Motor neuron (in vitro differentiated cells): ENCODE measurements at regions not wholly inside any gene's neighbourhood (a gene's known extent, or its start where the extent isn't known, plus 50 kb on each side); places are given as distances from the start of the nearest gene placed in this dataset.

Experiments used
- ATAC-seq, 8 experiments: fragments of 200-7000 bp; cut with Tn5 transposase; replicated peaks in 6 of 8; 2 replicates each; pipeline ENCODE4 v1.8.0; 2021; ENCODE audit warnings: mild to moderate bottlenecking in 8 of 8, moderate library complexity in 8 of 8
- H3K27ac ChIP-seq, 2 donors: fragments of 250-450 bp; sonication (Bioruptor Pico); 2 replicates each; pipeline ENCODE4 v1.9.0; 2021; ENCODE audit warnings: antibody characterized with exemption in 2 of 2, mild to moderate bottlenecking in 2 of 2, moderate library complexity in 1 of 2
- H3K4me1 ChIP-seq, 2 donors: fragments of 250-450 bp; sonication (Bioruptor Pico); replicated peaks in 1 of 2; 2 replicates each; pipeline ENCODE4 v1.6.1; 2021; ENCODE audit warnings: antibody characterized with exemption in 2 of 2, mild to moderate bottlenecking in 2 of 2, moderate library complexity in 1 of 2
- H3K4me3 ChIP-seq, 5 donors: fragments of 250-450 bp; sonication (Bioruptor Pico); 2 replicates each; pipeline ENCODE4 v1.9.0; 2021; ENCODE audit warnings: antibody characterized with exemption in 5 of 5, mild to moderate bottlenecking in 5 of 5, moderate library complexity in 4 of 5
- WGBS, 10 experiments: fragments of 450-650 bp; shearing (Covaris generic); methylation state at CpG; one replicate each; pipeline ENCODE4 v1.0.0; 2022; 5-methylcytosine and 5-hydroxymethylcytosine counted together
- in situ Hi-C, 9 experiments: fragments of 400-800 bp; cut with MboI; loops; one replicate each; pipeline ENCODE4 v1.15.0; 2021; ENCODE audit warnings: low sequenced_read_pairs in 9 of 9, low pct_unique_long_range_greater_than_20kb in 2 of 9; ENCODE audit not compliant: unreplicated experiment in 9 of 9

DNA sequence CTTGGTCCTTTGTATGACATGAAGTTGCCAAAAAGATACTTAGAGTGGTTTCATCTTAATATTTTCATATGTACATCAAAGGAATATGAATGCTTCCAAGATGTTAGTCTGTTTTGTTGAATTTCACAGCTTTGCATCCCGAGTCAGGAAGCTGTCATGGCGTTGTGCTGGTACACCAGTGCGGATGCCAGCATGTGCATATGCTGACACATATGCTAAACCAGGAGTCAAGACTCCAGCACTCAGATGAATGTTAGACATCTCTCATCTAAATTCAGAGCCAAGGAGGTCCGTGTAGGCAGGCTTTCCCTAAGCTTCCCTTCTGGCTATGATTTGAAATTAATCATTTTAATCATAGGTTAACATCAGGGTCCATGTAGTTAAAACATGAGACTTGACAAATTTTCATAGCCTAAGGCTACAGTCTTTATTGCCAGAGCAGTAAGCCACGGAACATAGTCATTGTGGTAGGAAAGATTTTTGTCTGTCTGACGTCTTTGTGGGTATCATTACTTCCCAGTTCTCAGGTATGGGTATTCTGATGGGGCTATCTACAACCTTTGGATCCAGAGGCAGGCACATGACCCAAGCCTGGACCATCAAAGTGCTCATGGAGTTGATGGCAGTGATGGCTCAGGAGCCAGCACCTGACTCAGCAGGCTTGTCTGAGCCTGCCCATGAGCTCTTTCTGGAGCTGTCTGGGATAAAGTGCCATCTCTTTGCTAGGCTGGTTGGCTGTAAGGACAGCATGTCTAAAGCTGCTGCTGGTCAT is 246.1 kb downstream of the KCNRG start:
- no peak overlapping the region for H3K4me3 ChIP-seq
- ATAC-seq, result peak in 3 of 8 experiments; percentile 77 to 93 (median 91)
- in situ Hi-C loops, result loop anchor here in 1 of 9 experiments (25.0 kb wide), 1 partner anchor 99 kb away; no protein-coding TSS in a partner anchor
- WGBS, 10 experiments, result 0 to 92% (median 89%) methylated on average over 2 to 6 of the region's 6 CpGs; no CpG with 5 or more reads in 1 of the 10 experiments
- H3K4me1 ChIP-seq, result no peaks in the 10 kb centered on the region
- no peak overlapping the region for H3K27ac ChIP-seq

DNA sequence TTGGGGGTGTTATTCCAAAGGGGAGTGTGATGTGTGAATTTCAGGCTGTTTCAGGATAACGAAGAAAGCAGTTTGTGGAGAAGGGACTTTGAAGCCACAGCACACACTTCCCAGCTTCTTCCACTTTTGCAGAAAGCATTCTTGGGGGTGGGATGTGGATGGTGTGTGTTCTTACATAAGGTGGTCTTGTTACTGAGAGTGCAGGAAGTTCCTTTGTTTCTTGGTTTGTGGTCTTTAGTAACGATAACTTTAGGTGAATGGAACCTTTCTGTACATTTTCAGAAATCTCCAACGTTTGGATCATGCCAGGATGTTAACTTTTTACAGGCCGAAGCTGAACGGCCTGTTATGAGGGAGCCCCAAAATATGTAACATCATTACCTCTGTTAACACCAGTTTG is 251.8 kb downstream of the KCNRG start:
- no peak overlapping the region for H3K27ac ChIP-seq
- WGBS, 10 experiments, result 50 to 83% (median 64%) methylated on average over 2 to 5 of the region's 5 CpGs; no CpG with 5 or more reads in 2 of the 10 experiments
- H3K4me3 ChIP-seq, result no peak overlapping the region
- no peak for ATAC-seq
- no peaks in the 10 kb centered on the region for H3K4me1 ChIP-seq
- in situ Hi-C loops, result loop anchor here in 1 of 9 experiments (25.0 kb wide), 1 partner anchor 105 kb away; no protein-coding TSS in a partner anchor

DNA sequence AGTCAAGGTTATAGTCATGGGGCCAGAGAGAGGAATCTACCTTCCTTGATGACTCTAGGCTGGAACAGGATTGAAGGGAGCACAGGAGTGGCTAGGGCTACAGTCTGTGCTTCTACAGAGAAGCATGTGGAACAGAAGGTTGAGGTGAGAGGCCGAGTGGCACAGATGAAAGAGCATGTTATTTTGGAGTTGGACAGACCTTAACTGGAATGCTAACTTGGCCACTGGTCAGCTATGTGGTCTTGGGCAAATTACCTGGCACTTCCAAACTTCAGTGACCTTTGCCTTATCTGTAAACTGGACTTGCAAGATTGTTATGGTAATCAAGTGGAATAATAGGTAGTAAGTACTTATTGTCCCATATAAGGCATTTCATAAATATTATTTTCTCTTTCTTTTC is 252.7 kb downstream of the KCNRG start:
- no peak for ATAC-seq
- H3K27ac ChIP-seq, result no peak overlapping the region
- no peaks in the 10 kb centered on the region for H3K4me1 ChIP-seq
- 29 to 100% (median 66%) methylated on average over 1 of the region's 1 CpG; no CpG with 5 or more reads in 4 of the 10 experiments for WGBS, 10 experiments
- H3K4me3 ChIP-seq, result no peak overlapping the region
- in situ Hi-C loops, result loop anchor here in 1 of 9 experiments (25.0 kb wide), 1 partner anchor 106 kb away; no protein-coding TSS in a partner anchor

DNA sequence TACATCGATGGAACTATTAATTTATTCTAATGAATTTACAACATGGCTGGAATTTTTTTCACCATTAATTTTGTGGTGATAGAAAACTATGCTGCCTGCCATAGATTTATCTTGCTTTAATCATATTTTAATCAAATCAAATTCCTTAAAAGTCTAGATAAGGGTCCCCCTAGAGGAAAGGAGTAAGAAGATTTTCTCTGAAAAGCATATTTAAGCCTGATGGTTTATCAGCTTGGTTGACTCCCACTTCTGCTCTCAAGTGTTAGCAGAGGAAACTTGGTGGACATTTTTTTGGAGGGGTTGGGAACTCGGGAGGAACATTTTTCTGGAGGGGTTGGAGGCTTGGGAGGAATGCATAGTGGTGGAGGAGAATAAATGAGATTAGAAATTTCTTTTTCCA is 253.3 kb downstream of the KCNRG start:
- no peak for ATAC-seq
- WGBS, 10 experiments, result 0 to 100% (median 74%) methylated on average over 1 to 2 of the region's 2 CpGs
- H3K4me3 ChIP-seq, result no peak overlapping the region
- in situ Hi-C loops, result loop anchor here in 1 of 9 experiments (25.0 kb wide), 1 partner anchor 106 kb away; no protein-coding TSS in a partner anchor
- no peak overlapping the region for H3K27ac ChIP-seq
- no peaks in the 10 kb centered on the region for H3K4me1 ChIP-seq

DNA sequence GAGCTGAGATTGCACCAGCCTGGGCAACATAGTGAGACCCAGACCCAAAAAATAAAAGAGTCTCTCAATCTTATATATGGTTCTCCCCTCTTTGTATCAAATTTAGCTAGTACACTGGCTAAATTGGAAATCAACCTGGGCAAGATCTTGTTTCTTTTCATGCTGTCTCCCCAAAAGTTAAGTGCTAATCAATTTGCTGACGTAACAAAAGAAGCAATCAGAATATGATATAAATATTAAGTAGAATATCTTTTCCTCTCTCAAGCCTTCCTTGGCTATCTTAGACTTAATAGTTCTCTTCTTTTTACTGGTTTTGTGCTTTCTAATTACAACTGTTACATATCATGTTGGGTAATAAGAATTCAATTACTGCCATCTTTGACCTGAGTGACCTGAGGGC is 258.9 kb downstream of the KCNRG start:
- in situ Hi-C loops, result loop anchor here in 1 of 9 experiments (25.0 kb wide), 1 partner anchor 112 kb away; no protein-coding TSS in a partner anchor
- WGBS, 10 experiments, result 13 to 100% (median 100%) methylated on average over 1 of the region's 1 CpG; no CpG with 5 or more reads in 2 of the 10 experiments
- ATAC-seq, result no peak
- Histone ChIP-seq H3K27ac (no peak overlapping the region), H3K4me3 (no peak overlapping the region), H3K4me1 (no peaks in the 10 kb centered on the region)

DNA sequence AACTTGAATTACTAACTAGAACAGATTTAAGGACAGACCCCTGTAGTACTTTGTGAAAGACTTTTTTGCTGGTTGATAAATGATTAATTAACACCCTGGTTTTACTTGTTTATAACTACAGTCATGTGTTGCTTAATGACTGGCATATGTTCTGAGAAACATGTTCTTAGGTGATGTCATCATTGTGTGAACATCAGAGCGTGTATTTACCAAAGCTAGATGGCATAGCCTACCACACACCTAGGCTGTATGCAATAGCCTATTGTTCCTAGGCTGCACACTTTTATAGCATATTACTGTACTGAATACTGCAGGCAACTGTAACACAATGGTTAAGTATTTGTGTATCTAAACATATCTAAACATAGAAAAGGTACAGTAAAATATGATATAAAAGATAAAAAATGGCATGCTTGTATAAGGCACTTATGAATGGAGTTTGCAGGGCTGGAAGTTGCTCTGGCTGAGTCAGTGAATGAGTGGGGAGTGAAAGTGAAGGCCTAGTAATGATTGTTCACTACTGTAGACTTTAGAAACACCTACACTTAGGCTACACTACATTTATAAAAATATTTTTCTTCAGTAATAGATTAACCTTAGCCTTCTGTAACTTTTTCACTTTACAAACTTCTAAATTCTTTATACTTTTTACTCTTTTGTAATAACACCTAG is 260.3 kb downstream of the KCNRG start:
- Histone ChIP-seq H3K4me1 (no peaks in the 10 kb centered on the region), H3K4me3 (no peak overlapping the region), H3K27ac (no peak overlapping the region)
- ATAC-seq, result peak in 1 of 8 experiments; percentile 74
- in situ Hi-C loops, result no loop called here
- 20 to 100% (median 100%) methylated on average over 1 of the region's 1 CpG; no CpG with 5 or more reads in 3 of the 10 experiments for WGBS, 10 experiments

DNA sequence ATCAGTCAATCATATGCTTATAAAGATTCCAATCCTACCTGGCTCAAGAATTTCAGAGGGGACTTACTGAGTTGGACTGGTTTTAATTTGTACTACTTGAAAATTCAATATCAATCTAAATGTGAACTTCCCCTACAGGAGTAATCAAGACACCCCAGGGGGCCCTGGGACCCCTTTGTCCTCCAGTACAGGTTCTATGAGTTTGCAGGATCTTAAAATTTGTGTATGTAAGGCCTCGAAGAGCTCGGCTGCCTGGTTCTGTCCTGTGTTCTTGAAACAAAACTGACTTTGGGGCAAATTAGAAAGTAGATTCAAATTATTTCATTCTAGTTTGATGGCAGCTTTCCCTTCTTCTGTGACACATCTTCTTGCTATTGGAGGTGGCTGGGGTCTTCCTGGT is 261.3 kb downstream of the KCNRG start:
- Histone ChIP-seq H3K27ac (no peak overlapping the region), H3K4me1 (no peaks in the 10 kb centered on the region), H3K4me3 (no peak overlapping the region)
- WGBS, 10 experiments, result 73 to 92% (median 81%) methylated on average over 1 to 2 of the region's 2 CpGs; no CpG with 5 or more reads in 6 of the 10 experiments
- no peak for ATAC-seq
- in situ Hi-C loops, result no loop called here

DNA sequence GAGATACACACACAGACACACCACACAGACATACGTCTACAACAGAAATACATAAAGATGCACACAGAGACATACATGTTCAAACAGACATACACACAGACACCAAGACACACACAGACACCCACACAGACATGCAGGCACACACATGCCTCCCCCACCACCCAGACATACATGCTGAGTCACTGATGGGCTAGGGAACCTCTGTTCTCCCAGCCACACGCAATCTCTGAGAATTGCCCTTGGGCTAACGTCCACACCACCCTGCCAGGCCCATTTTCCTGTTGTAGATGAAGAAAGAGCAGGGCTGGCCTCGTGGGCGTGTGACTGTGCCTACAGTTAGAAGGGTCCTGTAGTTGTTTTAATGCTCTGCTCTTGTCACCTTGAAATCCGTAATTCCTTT is 261.9 kb downstream of the KCNRG start:
- no peak overlapping the region for H3K4me3 ChIP-seq
- WGBS, 10 experiments, result 33 to 100% (median 80%) methylated on average over 1 to 5 of the region's 6 CpGs; no CpG with 5 or more reads in 1 of the 10 experiments
- in situ Hi-C loops, result no loop called here

DNA sequence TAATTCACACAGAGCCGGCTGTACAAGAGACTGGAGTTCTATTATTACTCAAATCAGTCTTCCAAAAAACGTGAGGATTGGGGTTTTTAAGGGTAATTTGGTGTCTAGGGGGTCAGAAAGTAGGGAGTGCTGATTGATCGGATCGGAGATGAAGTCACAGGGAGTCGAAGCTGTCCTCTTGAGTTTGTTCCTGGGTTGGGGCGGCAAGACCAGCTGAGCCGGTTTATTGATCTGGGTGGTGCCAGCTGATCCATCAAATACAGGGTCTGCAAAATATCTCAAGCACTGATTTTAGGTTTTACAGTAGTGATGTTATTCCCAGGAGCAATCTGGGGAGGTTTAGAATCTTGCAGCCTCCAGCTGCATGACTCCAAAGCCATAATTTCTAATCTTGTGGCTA is 262.7 kb downstream of the KCNRG start:
- in situ Hi-C loops, result no loop called here
- WGBS, 10 experiments, result 58 to 100% (median 88%) methylated on average over 1 to 7 of the region's 7 CpGs; no CpG with 5 or more reads in 2 of the 10 experiments
- no peak for ATAC-seq

More for the DNA sequence above, 261.9 kb downstream of the KCNRG start:
- no peak for ATAC-seq
- Histone ChIP-seq H3K4me1 (no peaks in the 10 kb centered on the region), H3K27ac (no peak overlapping the region)

DNA sequence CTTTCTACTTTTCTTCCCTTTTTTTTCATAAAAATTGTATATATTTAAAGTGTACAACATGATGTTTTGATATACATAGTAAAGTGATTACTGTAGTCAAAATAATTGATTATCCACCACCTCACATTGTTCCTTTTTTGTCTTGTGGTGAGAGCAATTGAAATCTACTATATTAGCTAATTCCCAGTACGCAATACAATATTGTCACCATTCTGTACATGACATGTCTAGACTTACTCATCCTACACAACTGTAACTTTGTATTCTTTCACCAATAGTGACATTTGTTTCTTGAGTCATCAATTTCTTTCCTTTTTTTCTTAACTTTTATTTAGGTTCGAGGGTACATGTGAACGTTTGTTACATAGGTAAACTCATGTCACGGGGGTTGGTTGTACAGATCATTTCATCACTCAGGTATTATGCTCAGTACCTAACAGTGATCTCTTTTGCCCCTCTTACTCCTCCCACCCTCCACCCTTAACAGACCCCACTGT is 265.2 kb downstream of the KCNRG start:
- Histone ChIP-seq H3K4me1 (no peaks in the 10 kb centered on the region), H3K4me3 (no peak overlapping the region), H3K27ac (no peak overlapping the region)
- in situ Hi-C loops, result no loop called here
- ATAC-seq, result no peak
- 79 to 100% (median 94%) methylated on average over 1 to 4 of the region's 4 CpGs; no CpG with 5 or more reads in 1 of the 10 experiments for WGBS, 10 experiments

More for the DNA sequence above, 262.7 kb downstream of the KCNRG start:
- no peaks in the 10 kb centered on the region for H3K4me1 ChIP-seq
- H3K4me3 ChIP-seq, result no peak overlapping the region
- H3K27ac ChIP-seq, result no peak overlapping the region

DNA sequence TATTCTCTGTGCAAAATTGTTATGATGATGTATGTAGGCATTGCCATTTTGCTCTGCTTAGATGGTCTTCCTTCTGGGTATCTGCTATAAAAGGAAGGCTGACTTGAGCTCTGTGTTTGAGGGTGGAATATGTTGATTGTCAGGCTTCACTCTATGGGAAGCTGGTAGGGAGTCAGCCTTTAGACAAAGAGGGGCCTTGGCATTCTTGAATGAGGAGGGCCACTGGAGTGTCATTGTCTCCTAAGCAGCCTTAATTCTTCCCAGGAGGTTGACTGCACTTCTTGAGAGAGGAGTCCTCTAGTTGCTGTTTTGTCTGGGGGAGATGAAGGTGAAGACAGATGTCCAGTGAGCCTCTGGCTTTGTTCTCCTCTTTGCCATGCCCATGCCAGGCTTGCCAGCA is 266.8 kb downstream of the KCNRG start:
- Histone ChIP-seq H3K4me1 (peaks cover 2 to 6% of the 10 kb centered on the region in 2 donors), H3K4me3 (no peak overlapping the region), H3K27ac (no peak overlapping the region)
- in situ Hi-C loops, result no loop called here
- no peak for ATAC-seq

DNA sequence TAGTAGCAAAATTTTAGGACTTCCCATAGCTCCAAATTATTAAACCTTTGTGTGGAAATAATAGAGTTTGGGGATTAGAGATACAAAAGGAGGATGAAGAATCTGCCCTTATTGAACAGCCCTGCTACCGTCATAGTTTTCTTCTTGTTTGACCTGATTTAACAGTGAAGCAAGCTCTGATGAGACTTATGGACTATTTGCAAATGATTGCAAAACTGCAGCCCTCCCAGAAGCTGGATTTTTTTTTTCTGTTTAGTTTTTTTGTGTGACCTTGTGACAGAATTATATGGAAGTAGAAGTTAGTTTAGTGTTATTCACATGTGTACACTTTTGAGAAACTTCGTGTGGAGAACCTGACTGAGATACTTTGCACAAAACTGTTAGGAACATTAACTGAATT is 267.8 kb downstream of the KCNRG start:
- in situ Hi-C loops, result no loop called here
- peaks cover 2 to 6% of the 10 kb centered on the region in 2 donors for H3K4me1 ChIP-seq
- ATAC-seq, result no peak
- no peak overlapping the region for H3K4me3 ChIP-seq
- 60 to 100% (median 81%) methylated on average over 1 to 2 of the region's 2 CpGs; no CpG with 5 or more reads in 2 of the 10 experiments for WGBS, 10 experiments
- H3K27ac ChIP-seq, result no peak overlapping the region

DNA sequence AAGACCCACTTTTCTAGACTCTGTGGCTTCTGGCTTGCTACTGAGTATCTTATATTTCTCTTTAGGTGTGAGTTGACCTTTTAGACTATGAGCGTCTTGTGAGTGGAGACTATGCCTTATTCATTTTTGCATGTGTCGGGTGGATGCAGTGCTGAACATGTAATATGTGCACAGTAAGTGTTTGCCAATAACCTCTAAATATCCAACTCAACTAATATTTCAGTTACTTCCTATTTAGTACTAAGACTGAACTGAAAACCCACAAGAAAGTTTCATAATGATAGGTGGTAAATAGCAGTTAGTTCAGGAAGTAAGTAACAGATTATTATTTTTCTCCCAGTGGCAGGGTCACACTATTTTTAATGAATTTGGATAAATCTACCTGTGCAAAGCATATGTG is 269.3 kb downstream of the KCNRG start:
- peaks cover 2 to 6% of the 10 kb centered on the region in 2 donors for H3K4me1 ChIP-seq
- no peak overlapping the region for H3K4me3 ChIP-seq
- no peak overlapping the region for H3K27ac ChIP-seq
- in situ Hi-C loops, result no loop called here
- 46 to 100% (median 75%) methylated on average over 1 to 2 of the region's 2 CpGs; no CpG with 5 or more reads in 1 of the 10 experiments for WGBS, 10 experiments
- ATAC-seq, result no peak
